ENCODE measurements at regions not wholly inside any gene's neighbourhood (a gene's known extent, or its start where the extent isn't known, plus 50 kb on each side); places are given as distances from the start of the nearest gene placed in this dataset.

DNA sequence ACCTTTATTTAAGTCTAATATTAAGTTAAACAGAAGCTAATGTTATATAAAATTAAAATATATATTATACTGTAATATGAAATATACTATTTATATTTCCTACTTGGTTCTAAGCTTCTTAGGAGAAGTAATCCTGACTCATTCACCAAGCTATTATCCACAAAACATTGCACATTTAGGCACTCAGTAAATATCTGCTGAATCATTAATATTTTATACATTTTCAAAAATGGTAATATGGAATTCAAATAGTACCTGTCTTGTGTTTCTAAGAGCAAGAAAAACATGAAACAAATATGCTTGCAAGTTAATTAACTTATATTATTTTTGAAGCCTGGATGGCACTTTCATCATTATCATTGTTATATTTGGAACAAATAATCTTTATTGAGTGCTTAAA lies 153.0 kb upstream of the CNTN4 start:
- TF ChIP-seq, protein P1, sequence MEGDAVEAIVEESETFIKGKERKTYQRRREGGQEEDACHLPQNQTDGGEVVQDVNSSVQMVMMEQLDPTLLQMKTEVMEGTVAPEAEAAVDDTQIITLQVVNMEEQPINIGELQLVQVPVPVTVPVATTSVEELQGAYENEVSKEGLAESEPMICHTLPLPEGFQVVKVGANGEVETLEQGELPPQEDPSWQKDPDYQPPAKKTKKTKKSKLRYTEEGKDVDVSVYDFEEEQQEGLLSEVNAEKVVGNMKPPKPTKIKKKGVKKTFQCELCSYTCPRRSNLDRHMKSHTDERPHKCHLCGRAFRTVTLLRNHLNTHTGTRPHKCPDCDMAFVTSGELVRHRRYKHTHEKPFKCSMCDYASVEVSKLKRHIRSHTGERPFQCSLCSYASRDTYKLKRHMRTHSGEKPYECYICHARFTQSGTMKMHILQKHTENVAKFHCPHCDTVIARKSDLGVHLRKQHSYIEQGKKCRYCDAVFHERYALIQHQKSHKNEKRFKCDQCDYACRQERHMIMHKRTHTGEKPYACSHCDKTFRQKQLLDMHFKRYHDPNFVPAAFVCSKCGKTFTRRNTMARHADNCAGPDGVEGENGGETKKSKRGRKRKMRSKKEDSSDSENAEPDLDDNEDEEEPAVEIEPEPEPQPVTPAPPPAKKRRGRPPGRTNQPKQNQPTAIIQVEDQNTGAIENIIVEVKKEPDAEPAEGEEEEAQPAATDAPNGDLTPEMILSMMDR (conservative IDR thresholded peaks at IDR 0.05; ENCODE audit: low read depth, low read length), result no peak
- no peak for TF ChIP-seq EZH2 (IDR thresholded peaks at IDR 0.05; ENCODE audit: borderline replicate concordance, low read depth, low read length, poor library complexity, severe bottlenecking)

All from A673 (cell line).